HCT116 (cell line): ENCODE measurements at regions not wholly inside any gene's neighbourhood (a gene's known extent, or its start where the extent isn't known, plus 50 kb on each side); places are given as distances from the start of the nearest gene placed in this dataset.

ENCODE experiments used
- ATAC-seq: fragments of 200-7000 bp; cut with Tn5 transposase; 2 replicates; pipeline ENCODE4 v1.9.1; 2020; ENCODE audit warnings: mild to moderate bottlenecking, moderate library complexity
- BruUV-seq: library from RNA; stranded (reverse); fragments of 400-500 nt; replicated peaks from 2 replicates; lab custom pipeline; 2021; lab: Mats Ljungman, UMichigan
- CTCF ChIA-PET: fragments of 300-600 bp; sonication (Branson Sonifier 250); formaldehyde crosslinking; loops from one replicate; lab custom pipeline; 2021; ENCODE audit warnings: antibody characterized with exemption; lab: Charles Lee
- POLR2A ChIA-PET: fragments of 300-600, 350-600 bp; sonication (Branson Sonifier 250); formaldehyde crosslinking; loops from one replicate; lab custom pipeline; 2021; ENCODE audit warnings: antibody characterized with exemption; lab: Charles Lee
- RAD21 ChIA-PET, 2 experiments: fragments of 300-600 bp; sonication (Branson Sonifier 250); formaldehyde crosslinking; loops; one replicate each; lab custom pipeline; 2023; ENCODE audit warnings: low total read pairs in 2 of 2; ENCODE audit not compliant: uncharacterized antibody in 2 of 2, unreplicated experiment in 2 of 2, low non-redundant PET in 1 of 2; lab: Charles Lee
- DNase-seq: peaks from one replicate; pipeline ENCODE4 v3.0.0-alpha.2; 2010; ENCODE audit warnings: low read depth, low spot score
- H2AFZ ChIP-seq: fragments of 200-600 bp; shearing (Covaris generic), sonication (generic); 2 replicates; pipeline ENCODE4 v1.6.1; 2017; ENCODE audit warnings: low read depth, mixed run types, mixed read lengths, antibody characterized with exemption, low read length; ENCODE audit not compliant: poor library complexity, severe bottlenecking
- H3K27ac ChIP-seq: 2 replicates; pipeline ENCODE4 v1.5.1; 2012; ENCODE audit warnings: low read depth, low read length
- H3K27me3 ChIP-seq: fragments of 200-600 bp; sonication (generic); 2 replicates; pipeline ENCODE4 v1.6.1; 2016; ENCODE audit warnings: mixed run types, low read length, mixed read lengths; ENCODE audit not compliant: insufficient read depth
- H3K36me3 ChIP-seq, 2 experiments: fragments of 200-500 bp in 1 of 2; fragments of 200-600 bp in 1 of 2; sonication (Bioruptor generic) in 1 of 2; sonication (generic) in 1 of 2; 2 replicates each; pipeline versions ENCODE4 v1.5.1 to v1.6.1; 2014 to 2016; ENCODE audit warnings: low read length in 2 of 2, inconsistent platforms in 1 of 2, mixed read lengths in 1 of 2, mixed run types in 1 of 2; ENCODE audit not compliant: insufficient read depth in 2 of 2, control insufficient read depth in 1 of 2
- H3K4me1 ChIP-seq, 2 experiments: fragments of 200-600 bp in 1 of 2; sonication (generic) in 1 of 2; 2 replicates each; pipeline versions ENCODE4 v1.5.1 to v1.6.1; 2012 to 2017; ENCODE audit warnings: low read length in 2 of 2, inconsistent platforms in 1 of 2, mild to moderate bottlenecking in 1 of 2, mixed read lengths in 1 of 2, mixed run types in 1 of 2, moderate library complexity in 1 of 2; ENCODE audit not compliant: insufficient read depth in 2 of 2, control insufficient read depth in 1 of 2
- H3K4me2 ChIP-seq: fragments of 200-600 bp; sonication (generic); 2 replicates; pipeline ENCODE4 v1.6.1; 2017; ENCODE audit warnings: mixed run types, low read length, mixed read lengths
- H3K4me3 ChIP-seq, 2 experiments: fragments of 200-600 bp in 1 of 2; sonication (generic) in 1 of 2; replicated peaks in 1 of 2; 2 replicates each; pipeline ENCODE4 v1.5.1; 2011 to 2016; ENCODE audit warnings: low read length in 2 of 2, control low read depth in 1 of 2, low read depth in 1 of 2, mild to moderate bottlenecking in 1 of 2, mixed read lengths in 1 of 2, mixed run types in 1 of 2
- H3K79me2 ChIP-seq: fragments of 200-600 bp; sonication (generic); 2 replicates; pipeline ENCODE4 v1.6.1; 2017; ENCODE audit warnings: mild to moderate bottlenecking, mixed run types, low read length, moderate library complexity, mixed read lengths; ENCODE audit not compliant: insufficient read depth
- H3K9ac ChIP-seq: fragments of 200-600 bp; sonication (generic); 2 replicates; pipeline ENCODE4 v1.6.1; 2016; ENCODE audit warnings: low read length, mixed read lengths
- H3K9me2 ChIP-seq: fragments of 200-600 bp; sonication (generic), shearing (Covaris generic); 2 replicates; pipeline ENCODE4 v1.6.1; 2017; ENCODE audit warnings: mixed run types, mild to moderate bottlenecking, moderate library complexity; ENCODE audit not compliant: insufficient read depth
- H3K9me3 ChIP-seq, 2 experiments: fragments of 200-500 bp in 1 of 2; fragments of 200-600 bp in 1 of 2; sonication (Bioruptor generic) in 1 of 2; sonication (generic) in 1 of 2; 2 replicates each; pipeline ENCODE4 v1.6.1; 2014 to 2017; ENCODE audit warnings: low read length in 2 of 2, mixed read lengths in 2 of 2, inconsistent platforms in 1 of 2, low read depth in 1 of 2, mild to moderate bottlenecking in 1 of 2, mixed run types in 1 of 2, moderate library complexity in 1 of 2; ENCODE audit not compliant: control insufficient read depth in 1 of 2, insufficient read depth in 1 of 2
- H4K20me1 ChIP-seq: fragments of 200-600 bp; sonication (generic), shearing (Covaris generic); 2 replicates; pipeline ENCODE4 v1.6.1; 2017; ENCODE audit warnings: mixed run types, mild to moderate bottlenecking, moderate library complexity; ENCODE audit not compliant: insufficient read depth
- CEBPB ChIP-seq: IDR thresholded peaks from 2 replicates; pipeline ENCODE4 v1.6.1; 2012; ENCODE audit warnings: low read depth
- EGR1 ChIP-seq: IDR thresholded peaks from 2 replicates; pipeline ENCODE4 v1.6.1; 2012; ENCODE audit warnings: low read depth
- ELF1 ChIP-seq: IDR thresholded peaks from 2 replicates; pipeline ENCODE4 v1.6.1; 2012; ENCODE audit warnings: low read depth, borderline replicate concordance
- EZH2 ChIP-seq: fragments of 200-600 bp; sonication (generic); IDR thresholded peaks from 2 replicates; pipeline ENCODE4 v1.6.1; 2017; ENCODE audit warnings: antibody characterized with exemption, mixed run types
- JUND ChIP-seq: IDR thresholded peaks from 2 replicates; pipeline ENCODE4 v1.6.1; 2012
- MAX ChIP-seq: IDR thresholded peaks from 2 replicates; pipeline ENCODE4 v1.6.1; 2012
- POLR2A ChIP-seq: IDR thresholded peaks from 2 replicates; pipeline ENCODE4 v1.7.0; 2011; ENCODE audit warnings: borderline replicate concordance; ENCODE audit not compliant: insufficient read depth, insufficient read length; ENCODE audit errors: extremely low read depth
- POLR2AphosphoS5 ChIP-seq: IDR thresholded peaks from 2 replicates; pipeline ENCODE4 v1.6.1; 2011; ENCODE audit warnings: mild to moderate bottlenecking, low read depth, low read length, moderate library complexity
- RAD21 ChIP-seq: IDR thresholded peaks from 2 replicates; pipeline ENCODE4 v1.6.1; 2012; ENCODE audit warnings: low read depth, mild to moderate bottlenecking
- SIN3A ChIP-seq: IDR thresholded peaks from 2 replicates; pipeline ENCODE4 v1.6.1; 2012; ENCODE audit warnings: low read depth
- SP1 ChIP-seq: IDR thresholded peaks from 2 replicates; pipeline ENCODE4 v1.6.1; 2012; ENCODE audit warnings: low read depth
- SRF ChIP-seq: IDR thresholded peaks from 2 replicates; pipeline ENCODE4 v1.6.1; 2012; ENCODE audit warnings: low read depth
- YY1 ChIP-seq: IDR thresholded peaks from 2 replicates; pipeline ENCODE4 v1.6.1; 2011; ENCODE audit warnings: low read length, low read depth, moderate library complexity, mild to moderate bottlenecking; ENCODE audit not compliant: insufficient replicate concordance; ENCODE audit errors: extremely low read depth
- ZFX ChIP-seq: fragments of 450-650 bp; IDR thresholded peaks from 2 replicates; pipeline ENCODE4 v1.6.1; 2017
- intact Hi-C: fragments of 100-400 bp; cut with micrococcal nuclease; formaldehyde crosslinking; loops from 2 replicates; pipeline ENCODE4 v1.10.0; 2022
- TF ChIP-seq, protein P1 (sequence below): IDR thresholded peaks from 2 replicates; pipeline ENCODE4 v1.6.1; 2011; ENCODE audit warnings: mild to moderate bottlenecking, low read length, moderate library complexity; ENCODE audit not compliant: insufficient replicate concordance; ENCODE audit errors: extremely low read depth
- TF ChIP-seq, protein P2 (sequence below), 3 experiments: fragments of 200-600 bp in 1 of 3; sonication (generic) in 1 of 3; IDR thresholded peaks in 2 of 3; conservative IDR thresholded peaks in 1 of 3; 2 replicates each; pipeline ENCODE4 v1.5.1; 2012 to 2017; ENCODE audit warnings: low read depth in 2 of 3, low read length in 2 of 3, antibody characterized with exemption in 1 of 3, borderline replicate concordance in 1 of 3, control low read depth in 1 of 3, mild to moderate bottlenecking in 1 of 3, mixed read lengths in 1 of 3, mixed run types in 1 of 3, moderate library complexity in 1 of 3; ENCODE audit not compliant: insufficient read depth in 1 of 3
- TF ChIP-seq, protein P3 (sequence below): IDR thresholded peaks from 2 replicates; pipeline ENCODE4 v1.6.1; 2012; ENCODE audit warnings: low read depth

DNA sequence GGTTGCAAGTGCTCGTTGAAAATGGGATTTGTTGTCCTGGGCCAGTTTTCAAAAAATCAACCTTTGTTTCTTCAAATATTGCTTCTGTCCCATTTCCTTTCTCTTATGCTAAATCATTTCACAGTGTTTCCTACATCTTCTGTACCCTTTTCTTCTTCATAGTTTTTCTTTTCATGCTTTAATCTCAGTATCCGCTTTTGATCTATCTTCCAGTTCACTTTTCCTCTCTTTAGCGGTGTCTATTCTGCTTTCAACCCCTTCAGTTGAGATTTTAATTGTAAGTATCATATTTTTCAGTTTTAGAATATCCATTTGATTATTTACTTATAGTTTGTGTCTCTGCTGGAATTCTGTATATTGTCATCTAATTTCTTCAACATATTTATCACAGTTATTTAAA, 311.7 kb upstream of the TPM1 start:
- ChIA-PET RAD21 (no interaction called here), CTCF (no interaction called here)
- Histone ChIP-seq H4K20me1 (no peaks in the 10 kb centered on the region), H2AFZ (no peak overlapping the region), H3K9me2 (no peaks in the 10 kb centered on the region), H3K79me2 (no peaks in the 10 kb centered on the region)
- no TSS peak for BruUV-seq
- TF ChIP-seq POLR2AphosphoS5 (no peak), EZH2 (no peak), MAX (no peak), EGR1 (no peak), JUND (no peak), POLR2A (no peak), SIN3A (no peak), YY1 (no peak), ZFX (no peak), ELF1 (no peak), SRF (no peak), RAD21 (no peak), SP1 (no peak), CEBPB (no peak)
- TF ChIP-seq, protein P1, sequence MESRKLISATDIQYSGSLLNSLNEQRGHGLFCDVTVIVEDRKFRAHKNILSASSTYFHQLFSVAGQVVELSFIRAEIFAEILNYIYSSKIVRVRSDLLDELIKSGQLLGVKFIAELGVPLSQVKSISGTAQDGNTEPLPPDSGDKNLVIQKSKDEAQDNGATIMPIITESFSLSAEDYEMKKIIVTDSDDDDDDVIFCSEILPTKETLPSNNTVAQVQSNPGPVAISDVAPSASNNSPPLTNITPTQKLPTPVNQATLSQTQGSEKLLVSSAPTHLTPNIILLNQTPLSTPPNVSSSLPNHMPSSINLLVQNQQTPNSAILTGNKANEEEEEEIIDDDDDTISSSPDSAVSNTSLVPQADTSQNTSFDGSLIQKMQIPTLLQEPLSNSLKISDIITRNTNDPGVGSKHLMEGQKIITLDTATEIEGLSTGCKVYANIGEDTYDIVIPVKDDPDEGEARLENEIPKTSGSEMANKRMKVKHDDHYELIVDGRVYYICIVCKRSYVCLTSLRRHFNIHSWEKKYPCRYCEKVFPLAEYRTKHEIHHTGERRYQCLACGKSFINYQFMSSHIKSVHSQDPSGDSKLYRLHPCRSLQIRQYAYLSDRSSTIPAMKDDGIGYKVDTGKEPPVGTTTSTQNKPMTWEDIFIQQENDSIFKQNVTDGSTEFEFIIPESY, result no peak
- TF ChIP-seq, protein P2, sequence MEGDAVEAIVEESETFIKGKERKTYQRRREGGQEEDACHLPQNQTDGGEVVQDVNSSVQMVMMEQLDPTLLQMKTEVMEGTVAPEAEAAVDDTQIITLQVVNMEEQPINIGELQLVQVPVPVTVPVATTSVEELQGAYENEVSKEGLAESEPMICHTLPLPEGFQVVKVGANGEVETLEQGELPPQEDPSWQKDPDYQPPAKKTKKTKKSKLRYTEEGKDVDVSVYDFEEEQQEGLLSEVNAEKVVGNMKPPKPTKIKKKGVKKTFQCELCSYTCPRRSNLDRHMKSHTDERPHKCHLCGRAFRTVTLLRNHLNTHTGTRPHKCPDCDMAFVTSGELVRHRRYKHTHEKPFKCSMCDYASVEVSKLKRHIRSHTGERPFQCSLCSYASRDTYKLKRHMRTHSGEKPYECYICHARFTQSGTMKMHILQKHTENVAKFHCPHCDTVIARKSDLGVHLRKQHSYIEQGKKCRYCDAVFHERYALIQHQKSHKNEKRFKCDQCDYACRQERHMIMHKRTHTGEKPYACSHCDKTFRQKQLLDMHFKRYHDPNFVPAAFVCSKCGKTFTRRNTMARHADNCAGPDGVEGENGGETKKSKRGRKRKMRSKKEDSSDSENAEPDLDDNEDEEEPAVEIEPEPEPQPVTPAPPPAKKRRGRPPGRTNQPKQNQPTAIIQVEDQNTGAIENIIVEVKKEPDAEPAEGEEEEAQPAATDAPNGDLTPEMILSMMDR (IDR thresholded peaks at IDR 0.05 in 2 of 3, conservative IDR thresholded peaks at IDR 0.05 in 1 of 3; ENCODE audit: borderline replicate concordance in 1 of 3, insufficient read depth in 1 of 3, low read depth in 2 of 3, low read length in 2 of 3), result no peak
- TF ChIP-seq, protein P3, sequence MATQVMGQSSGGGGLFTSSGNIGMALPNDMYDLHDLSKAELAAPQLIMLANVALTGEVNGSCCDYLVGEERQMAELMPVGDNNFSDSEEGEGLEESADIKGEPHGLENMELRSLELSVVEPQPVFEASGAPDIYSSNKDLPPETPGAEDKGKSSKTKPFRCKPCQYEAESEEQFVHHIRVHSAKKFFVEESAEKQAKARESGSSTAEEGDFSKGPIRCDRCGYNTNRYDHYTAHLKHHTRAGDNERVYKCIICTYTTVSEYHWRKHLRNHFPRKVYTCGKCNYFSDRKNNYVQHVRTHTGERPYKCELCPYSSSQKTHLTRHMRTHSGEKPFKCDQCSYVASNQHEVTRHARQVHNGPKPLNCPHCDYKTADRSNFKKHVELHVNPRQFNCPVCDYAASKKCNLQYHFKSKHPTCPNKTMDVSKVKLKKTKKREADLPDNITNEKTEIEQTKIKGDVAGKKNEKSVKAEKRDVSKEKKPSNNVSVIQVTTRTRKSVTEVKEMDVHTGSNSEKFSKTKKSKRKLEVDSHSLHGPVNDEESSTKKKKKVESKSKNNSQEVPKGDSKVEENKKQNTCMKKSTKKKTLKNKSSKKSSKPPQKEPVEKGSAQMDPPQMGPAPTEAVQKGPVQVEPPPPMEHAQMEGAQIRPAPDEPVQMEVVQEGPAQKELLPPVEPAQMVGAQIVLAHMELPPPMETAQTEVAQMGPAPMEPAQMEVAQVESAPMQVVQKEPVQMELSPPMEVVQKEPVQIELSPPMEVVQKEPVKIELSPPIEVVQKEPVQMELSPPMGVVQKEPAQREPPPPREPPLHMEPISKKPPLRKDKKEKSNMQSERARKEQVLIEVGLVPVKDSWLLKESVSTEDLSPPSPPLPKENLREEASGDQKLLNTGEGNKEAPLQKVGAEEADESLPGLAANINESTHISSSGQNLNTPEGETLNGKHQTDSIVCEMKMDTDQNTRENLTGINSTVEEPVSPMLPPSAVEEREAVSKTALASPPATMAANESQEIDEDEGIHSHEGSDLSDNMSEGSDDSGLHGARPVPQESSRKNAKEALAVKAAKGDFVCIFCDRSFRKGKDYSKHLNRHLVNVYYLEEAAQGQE, result no peak
- TF ChIP-seq, all 23 proteins: peak for 0
- no peak for DNase-seq
- Histone ChIP-seq H3K27ac (no peak overlapping the region), H3K27me3 (no peaks in the 10 kb centered on the region), H3K9ac (no peak overlapping the region), H3K9me3 (no peaks in the 10 kb centered on the region), H3K4me1 (no peaks in the 10 kb centered on the region), H3K4me2 (no peak overlapping the region), H3K36me3 (no peaks in the 10 kb centered on the region), H3K4me3 (no peak overlapping the region)
- POLR2A ChIA-PET, result no interaction called here
- intact Hi-C loops, result no loop called here
- no peak for ATAC-seq
